ENCODE measurements at regions not wholly inside any gene's neighbourhood (a gene's known extent, or its start where the extent isn't known, plus 50 kb on each side); places are given as distances from the start of the nearest gene placed in this dataset.

DNA sequence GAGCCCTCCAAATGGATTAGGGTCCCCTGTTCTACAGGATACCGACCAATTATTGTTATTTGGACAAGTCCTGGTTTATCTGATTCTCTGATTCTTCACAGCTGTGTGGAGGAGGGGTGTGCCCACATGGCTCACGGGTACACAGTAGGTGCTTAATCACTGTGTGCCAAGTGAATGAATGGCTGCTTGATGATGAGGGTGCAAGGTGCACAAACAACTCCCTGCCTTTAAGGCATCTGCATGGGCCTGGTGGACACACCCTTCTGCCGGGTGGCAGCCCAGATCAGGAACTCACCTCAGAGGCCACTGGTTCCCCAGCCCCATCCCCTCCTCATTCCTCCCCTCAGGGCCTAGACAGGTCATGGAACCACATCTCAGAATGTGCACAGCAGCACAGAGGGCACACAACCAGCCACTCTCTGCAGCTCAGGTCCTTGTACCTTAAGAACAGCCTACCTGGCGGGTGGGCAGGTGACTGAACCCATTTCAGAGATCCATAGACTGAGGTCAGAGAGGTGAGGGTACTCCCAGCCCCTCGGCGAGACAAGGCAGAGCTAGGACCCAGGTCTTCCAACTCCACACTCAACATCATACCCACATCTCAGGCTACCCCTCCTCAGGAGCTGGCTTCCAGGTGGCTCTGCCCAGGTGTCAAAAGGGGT is 50.3 kb downstream of the SHANK2 start:
- no peak for DNase-seq

DNA sequence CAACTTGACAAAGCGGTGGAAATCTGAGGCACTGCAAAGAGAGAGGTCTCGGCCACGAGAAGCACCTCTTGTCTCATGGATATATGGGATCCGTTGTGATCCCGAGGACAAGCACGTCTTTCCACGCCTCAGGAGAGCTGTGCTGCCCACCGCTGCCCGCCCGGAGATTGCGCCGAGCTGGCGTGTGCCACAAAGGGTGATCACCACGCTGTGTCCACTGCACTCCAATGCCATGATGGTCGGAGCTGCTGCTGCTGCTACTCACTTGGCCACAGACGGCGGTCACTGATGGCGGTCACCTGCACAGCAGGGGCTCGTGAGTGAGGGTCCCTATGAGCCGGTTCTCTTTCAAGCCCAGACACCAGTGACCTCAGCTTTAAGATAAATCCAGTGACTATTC is 51.1 kb downstream of the SHANK2 start:
- no peak for DNase-seq

DNA sequence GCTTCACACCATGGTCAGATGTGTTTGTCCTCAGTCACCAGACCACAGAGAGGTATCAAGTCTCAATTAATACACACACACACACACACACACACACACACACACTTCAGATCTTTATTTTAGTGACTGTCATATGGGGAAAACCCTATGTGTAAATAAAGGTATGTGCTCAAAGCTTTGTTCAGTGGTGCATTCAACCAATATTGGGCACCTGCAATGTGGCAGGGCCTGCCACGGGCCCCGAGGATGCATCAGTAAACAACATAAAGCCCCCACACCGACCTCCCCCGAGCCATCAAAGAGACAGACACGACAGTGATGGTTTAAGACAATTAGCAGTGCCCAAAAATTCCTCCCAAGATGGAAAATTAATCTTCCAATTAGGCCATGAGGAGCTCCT is 51.6 kb downstream of the SHANK2 start:
- no peak for DNase-seq

DNA sequence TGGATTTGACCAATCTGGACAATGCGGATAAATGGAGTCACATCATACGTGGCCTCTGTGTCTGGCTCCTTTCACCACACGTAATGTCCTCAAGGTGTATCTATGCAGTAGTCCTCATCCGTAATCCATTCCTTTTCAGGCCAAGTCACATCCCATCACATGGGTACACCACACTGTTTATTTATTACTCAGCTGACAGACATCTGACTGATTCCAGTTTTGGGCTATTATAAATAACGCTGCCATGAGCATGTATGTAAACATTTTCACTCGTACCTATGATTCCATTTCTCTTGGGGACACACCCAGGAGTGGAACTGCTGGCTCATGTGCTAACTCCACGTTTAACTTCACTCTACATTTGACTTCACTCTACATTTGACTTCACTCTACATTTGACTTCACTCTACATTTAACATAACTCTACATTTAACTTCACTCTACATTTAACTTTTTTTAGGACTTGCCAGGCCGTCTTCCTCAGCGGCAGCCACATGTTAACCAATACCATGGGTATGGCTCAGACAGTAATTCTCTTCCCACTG is 52.1 kb downstream of the SHANK2 start:
- no peak for DNase-seq

DNA sequence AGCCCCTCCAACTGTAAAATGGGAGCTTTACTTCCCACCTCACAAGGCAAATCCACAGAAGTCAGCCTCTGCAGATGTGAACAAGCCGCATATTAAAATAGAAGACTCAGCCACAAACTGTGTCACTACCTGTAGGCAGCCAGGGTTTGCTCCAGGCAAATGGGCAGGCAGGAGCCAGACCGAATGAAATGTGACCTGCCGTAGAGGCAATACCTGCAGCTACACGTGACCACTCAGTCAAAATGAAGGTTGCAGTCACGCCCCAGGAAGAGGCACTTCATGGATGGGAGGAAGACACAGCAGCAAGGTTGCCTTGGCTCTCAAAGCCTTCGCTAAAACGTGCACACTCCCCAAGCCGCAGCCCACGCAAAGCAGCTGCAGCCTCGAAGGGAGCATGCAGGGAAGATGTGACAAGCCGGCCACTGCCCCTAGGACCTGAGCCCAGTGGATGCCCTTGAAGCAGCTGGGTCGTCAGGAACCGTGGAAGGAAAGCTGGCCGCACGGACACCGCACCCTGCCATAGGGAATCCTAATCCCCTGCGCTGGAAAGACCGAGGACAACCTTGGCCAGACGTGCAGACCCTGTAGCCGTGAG is 53.1 kb downstream of the SHANK2 start:
- no peak for DNase-seq

DNA sequence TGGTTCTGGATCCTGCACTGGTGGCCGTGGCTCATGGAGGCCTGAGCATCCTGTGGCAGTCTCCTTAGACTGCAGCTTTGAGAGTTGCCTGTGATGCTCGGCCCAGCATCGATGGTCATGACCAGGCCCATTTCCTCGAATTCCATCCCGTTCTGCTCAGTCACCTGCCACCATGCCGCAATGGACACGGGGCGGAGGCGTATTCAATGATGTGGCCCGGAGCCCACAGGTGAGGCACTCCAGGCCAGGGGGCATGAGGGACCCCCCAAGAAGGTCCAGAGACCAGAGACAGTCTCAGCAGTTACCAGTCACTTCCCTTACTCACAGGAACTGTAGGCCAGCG is 53.6 kb downstream of the SHANK2 start:
- no peak for DNase-seq

DNA sequence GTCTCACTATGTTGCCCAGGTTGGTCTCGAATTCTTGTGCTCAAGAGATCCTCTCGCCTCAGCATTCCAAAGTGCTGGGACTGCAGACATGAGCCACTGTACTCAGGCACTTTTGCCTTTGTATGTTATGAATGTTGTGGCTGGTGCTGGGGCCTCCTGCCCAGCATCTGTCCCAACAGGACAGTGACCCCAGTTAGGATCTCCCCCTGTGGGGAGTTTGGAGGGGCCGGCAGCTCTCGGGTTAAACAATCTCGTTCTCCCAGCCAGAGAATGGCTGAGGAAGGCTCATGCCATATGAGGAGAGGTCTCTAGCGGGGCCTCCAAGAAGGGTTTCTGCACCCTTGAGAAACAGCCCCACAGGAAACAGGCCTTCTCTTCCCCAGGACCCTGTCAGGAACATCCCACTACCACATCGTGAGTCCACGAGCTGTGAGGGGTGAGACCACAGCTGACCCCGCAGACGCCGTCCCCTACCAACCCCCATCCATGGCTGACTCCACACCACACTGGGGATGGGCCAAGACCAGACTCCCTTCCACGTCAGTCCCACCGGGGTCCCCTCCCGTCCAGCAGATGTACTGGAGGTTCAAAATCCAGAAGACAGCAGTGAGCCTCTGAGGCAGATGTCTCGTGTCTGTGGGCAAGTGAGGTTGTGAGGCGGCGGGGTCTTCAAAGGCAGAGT is 54.1 kb downstream of the SHANK2 start:
- DNase-seq = no peak

DNA sequence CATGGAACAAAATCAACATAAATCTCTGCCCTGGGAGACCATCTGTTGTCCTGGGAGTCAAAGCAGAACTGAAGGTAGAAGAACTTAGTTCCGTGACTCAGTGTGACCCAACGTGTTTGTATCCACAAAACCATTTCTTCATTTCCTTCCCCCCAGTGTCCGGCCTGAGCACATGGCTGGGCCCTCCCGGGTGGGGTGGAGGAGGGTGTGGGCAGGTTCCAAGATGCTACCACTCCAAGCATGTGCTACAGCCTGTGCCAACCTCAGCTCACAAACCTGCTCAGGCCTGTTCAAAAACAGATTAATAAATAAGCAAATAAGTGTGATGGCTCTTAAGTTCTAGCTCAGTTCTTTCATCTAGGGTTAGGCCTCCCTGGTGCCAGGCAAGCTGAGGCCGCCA is 55.3 kb downstream of the SHANK2 start:
- no peak for DNase-seq

DNA sequence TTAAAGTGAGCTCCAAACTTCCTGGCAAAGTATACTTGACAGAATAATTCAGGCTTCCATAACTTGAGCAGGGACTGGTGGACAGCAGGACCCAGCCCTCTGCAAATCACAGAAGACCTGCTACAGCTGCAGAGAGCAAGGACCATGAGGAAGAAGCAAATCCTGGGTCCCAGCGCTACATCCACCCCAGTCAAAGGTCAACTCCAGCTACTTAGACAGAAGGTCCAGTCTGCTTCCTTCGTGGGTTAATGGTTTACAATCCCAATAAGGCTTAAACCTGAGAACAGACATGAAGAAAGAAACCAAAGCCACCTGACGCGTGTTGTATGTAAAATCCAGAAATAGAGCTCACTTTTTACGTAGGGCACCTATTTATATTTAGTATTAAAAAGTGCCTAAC is 57.7 kb downstream of the SHANK2 start:
- DNase-seq = no peak

DNA sequence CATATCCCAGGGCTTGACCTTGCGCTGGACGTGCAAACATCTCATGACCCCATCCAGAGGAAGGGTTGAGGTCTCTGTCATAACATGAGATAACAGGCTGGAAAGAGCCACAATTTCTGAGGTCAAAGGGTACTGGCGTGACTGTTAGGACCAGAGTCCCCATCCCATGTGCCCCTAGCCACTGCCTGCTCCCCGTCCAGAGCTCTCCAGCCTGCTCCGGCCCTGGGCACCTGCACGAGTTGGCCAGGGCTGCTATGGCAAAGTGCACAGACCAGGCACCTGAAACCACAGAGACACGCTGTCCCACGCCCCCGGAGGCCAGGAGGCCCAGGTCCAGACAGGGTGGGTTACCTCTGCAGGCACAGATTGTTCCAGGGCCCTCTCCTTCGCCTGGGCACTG is 58.9 kb downstream of the SHANK2 start:
- no peak for DNase-seq

DNA sequence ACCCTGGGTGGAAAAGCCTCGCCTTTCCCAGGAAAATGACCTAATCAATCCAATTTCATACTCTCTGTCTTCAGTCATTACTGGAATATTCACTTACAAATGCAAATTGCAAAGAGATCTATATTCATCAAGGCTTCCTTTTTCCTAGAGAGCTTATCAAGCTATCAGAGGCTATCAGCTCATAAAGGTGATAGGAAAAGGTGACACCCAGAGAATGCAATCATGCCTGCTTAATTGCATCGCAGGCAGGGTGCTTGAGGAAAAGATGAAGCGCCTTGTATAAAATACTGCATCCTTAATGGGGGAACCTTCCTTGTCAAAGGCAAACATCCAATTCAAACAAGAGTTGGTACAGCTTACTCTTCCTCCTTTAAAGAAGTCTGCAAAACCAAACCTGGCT is 59.7 kb downstream of the SHANK2 start:
- DNase-seq = no peak

DNA sequence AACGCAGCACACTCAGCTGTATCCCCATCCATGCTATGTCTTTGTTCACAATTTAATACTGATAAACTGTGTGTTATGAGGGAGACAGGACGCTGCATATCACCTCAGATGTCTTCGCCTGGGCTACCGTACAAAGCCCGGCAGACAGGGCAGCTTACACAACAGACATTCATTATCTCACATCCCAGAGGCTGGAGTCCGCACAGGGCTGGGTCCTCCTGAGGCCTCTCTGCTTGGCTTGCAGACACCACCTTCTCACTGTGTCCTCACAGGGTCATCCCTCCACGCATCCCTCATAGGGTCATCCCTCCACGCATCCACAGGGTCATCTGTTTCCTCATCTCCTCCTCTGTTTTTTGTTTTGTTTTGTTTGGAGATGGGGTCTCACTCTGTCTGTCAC is 61.2 kb downstream of the SHANK2 start:
- DNase-seq = no peak

DNA sequence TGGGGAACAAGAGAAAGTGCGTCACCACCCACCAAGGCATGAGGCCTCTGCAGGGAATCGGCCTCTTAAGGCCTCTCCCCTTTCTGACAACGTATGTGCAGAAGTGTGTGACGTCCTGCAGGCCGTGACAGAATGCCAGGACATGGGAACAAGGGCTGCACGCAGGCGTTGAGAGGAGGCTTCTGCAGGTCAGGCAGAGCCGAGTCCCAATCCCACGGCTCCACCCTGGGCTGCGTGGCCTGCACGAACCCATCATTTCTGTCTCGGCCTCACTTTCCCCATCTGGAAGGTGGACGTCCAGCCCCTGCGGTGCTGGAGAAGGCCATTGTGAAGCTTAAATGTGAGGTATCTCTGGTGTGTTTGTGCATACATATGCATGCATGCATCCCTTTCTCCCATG is 61.8 kb downstream of the SHANK2 start:
- DNase-seq = no peak

DNA sequence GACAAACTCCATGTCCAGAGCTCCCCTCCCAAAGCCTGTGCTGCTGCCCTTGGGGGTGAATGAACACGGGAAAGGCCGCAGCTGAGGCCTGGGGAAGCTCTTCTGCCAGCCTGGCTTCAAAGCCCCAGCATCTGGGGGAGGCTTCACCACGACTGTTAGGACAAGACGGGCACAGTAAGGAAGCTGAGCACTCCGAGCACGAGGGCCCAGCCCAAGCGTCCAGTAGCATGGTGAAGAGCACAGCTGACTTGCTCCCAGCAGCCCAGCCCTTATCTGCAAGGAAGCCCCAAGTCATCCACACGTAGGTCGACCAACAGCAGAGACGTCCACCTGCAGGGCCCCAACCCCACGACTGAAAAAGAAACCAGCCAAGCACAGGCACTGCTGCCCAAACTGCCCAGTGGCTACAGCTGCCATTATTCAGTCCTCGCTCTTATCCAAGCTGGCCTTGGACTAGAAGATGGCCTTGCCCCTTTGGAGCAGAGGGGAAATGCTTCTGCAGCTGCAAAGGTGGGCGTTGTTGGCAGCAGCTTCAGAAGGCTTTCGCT is 62.5 kb downstream of the SHANK2 start:
- no peak for DNase-seq

DNA sequence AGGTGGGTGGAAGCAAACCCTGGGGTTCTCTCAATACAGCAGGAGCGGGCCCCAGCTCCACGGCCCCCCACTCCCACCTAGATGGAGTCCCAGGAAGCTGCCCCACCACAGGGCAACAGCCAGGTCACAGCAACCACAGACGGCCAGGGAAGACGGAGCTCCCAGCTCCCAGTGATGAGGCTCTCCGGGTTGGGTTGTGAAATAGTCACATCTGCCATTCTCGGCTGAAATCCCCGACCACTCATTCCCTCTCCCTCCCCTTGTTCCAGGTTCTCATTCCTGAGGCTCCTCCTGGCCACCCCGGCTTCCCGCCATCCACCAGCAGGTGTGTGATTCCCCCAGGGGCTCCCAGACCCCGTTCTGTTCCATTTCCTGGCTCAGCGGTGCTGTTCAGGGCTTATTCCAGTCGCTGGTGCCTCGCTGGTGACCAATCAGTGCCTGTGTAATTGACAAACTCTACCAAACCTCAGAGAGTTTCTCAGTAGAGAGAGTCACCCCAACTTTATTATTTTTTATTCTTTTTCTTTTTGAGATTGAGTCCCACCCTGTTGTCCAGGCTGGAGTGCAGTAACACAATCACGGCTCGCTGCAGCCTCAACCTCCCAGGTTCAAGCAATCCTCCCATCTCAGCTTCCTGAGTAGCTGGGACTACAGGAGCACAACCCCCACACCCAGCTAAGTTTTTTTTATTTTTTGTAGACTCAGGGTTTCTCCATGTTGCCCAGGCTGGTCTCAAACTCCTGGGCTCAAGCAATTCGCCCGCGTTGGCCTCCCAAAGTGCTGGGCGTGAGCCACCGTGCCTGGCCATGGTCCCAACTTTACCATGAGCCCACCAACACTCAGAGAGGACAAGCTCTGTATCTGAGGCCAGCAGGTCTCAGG is 63.2 kb downstream of the SHANK2 start:
- no peak for DNase-seq

DNA sequence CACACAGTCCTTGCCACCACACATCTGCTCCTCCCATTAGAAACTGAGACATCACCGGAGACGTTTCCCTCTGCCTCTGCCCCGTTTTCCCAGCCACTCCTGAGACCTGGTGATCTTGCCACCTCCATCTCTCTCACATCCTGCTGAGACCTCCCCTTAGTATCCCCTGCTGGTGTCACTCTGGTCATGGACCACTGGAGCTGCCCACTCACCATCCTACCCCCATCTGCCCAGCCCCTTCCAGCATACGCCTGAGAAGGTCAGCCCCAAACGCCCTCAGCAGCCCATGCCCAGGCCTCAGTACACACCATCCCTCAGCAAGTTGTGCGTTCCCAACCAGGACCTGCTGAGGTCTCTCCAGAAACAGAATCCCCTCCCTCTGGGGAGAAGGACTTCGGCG is 64.3 kb downstream of the SHANK2 start:
- DNase-seq = no peak

DNA sequence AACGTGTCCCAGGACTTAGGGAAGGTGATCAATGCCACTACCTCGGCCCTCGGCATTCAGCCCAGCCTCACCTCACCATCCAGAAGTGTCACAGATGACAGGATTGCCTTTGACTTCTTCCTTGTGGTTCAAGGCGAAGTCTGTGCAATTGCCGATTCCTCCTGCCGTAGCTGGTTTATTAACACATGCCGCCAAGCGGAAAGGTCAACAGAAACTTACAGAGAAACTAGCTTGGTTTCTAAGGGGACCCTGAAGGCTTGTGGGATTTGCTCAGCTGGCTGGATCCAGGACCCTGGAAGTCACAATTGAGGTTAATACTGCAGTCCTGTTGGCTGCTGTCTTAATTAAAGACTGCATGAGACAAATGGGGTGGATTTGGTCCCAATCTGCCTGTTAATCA is 65.6 kb downstream of the SHANK2 start:
- DNase-seq = no peak

DNA sequence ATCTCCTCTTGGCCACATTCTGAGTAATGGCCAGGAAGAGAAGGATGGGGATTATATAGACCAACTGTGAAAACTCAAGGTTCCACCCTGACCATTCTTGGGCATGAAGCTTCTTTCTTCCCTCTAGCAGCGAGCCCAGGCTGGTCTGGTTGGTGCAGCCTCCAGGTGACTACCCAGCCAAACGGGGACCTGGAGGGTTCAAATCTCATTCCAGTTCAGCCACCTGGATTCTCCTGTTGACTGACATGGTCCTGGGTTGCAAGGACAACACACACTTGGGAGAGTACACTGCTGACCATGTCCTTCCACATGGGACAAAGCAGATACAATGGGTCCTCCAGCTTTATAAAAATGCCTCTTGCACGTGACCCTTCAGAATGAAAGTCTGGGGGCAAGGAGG is 67.0 kb downstream of the SHANK2 start:
- DNase-seq = no peak

DNA sequence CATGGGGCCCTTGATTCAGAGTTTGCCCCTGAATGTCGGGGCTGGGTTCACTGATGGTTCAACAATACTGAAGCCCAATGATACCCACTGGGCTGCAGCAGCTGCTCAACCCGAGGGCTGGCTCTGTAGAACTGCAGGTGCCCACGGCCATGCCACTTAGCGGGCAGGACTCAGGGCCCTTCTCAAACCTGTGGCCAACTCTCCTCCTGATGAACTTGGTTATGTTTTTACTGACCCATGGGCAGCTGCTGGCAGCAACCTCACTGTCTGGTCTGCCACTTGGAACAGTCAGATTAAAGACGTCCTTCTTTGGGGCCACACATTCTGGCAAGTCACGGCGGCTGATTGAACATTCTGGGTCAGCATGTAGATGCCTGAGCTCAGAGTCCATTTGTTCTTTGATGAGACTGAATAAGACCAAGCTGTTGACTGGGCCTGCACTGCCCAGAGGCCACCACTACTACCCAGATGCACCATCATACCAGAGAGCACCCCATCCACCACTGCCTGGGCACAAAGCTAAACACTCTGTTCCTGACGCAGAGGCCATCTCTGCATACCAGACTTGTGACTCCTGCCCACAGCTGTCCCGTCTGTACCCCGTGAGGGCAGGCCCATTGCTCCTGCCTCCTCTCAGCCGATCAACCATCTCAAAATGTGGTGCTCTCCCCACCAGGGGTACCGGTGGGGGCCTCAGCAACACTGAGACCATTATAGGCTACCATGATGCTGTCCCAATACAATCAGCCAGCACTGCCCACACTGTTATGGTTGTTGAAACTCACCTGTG is 67.8 kb downstream of the SHANK2 start:
- no peak for DNase-seq

DNA sequence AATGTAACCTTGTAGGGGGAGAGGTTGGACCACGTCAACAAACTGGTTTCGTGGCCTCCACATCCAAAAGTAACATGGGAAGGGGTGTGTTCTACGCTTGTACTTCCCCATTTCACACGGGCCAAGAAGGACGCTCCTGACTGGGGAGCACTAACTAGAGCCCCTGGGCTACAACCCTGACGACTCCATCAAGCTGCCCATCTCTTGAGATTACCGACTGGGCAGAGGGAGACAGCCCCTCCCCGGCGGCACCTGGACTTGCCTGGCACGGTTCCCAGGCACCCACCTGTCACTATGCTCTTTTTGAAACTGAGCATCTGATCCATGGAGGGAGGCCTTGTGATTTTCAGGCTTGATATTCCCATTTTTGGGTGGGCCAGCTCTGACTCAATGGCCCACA is 68.5 kb downstream of the SHANK2 start:
- DNase-seq = no peak

DNA sequence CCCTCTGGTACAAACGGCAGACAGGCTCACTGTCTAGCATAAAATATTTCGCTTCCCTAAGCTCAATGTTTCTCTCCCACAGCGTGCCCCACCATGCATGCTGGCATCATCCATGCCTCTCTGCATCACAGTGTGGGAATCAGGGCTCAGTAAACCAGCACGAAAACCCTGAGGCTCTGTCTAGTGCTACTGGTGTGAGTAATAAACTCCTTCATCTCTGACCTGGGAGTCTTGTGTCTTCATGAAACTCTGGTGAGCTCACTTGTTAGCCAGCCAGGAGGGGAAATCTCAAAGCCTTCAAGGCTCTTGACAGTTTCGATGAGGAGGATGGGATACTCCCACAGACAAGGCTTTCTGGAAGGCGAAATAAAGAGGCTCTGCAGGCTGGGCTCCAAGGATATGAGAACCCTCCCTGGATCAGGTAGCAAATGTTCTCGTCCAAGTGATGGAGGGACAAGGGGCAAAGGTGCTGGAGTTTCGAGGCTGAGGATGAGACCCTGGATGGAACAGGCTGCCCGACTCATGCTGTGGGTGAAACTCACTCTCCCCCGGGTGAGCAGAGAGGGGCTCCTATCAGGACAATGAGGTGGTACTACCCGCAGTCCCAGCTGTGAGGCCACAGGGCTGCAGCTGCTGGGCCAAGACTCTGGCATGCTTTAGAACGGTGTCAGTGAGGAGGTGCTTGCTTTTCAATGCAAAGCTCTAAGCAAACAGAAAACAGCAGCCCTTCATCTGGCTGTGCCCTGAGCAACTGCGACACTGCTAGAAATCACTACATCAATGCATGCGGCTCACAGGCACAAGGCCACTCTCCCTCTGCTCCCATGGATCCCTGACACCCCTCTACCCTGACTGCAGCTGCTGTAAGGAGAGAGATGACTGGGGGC is 69.3 kb downstream of the SHANK2 start:
- no peak for DNase-seq
